Endodermal cell (in vitro differentiated cells): ENCODE measurements at regions not wholly inside any gene's neighbourhood (a gene's known extent, or its start where the extent isn't known, plus 50 kb on each side); places are given as distances from the start of the nearest gene placed in this dataset.

Source experiments
- DNase-seq: peaks from one replicate; pipeline ENCODE4 v3.0.0-alpha.2; 2017
- H3K27ac ChIP-seq: 2 replicates; pipeline ENCODE4 v1.5.1; 2013; ENCODE audit warnings: mild to moderate bottlenecking, low read depth, low read length, moderate library complexity
- H3K27me3 ChIP-seq: 2 replicates; pipeline ENCODE4 v1.6.1; 2013; ENCODE audit warnings: mild to moderate bottlenecking, low read length, moderate library complexity; ENCODE audit not compliant: insufficient read depth, control insufficient read depth, poor library complexity, severe bottlenecking
- H3K36me3 ChIP-seq: 2 replicates; pipeline ENCODE4 v1.7.0; 2013; ENCODE audit warnings: mild to moderate bottlenecking, low read length, moderate library complexity; ENCODE audit not compliant: control insufficient read depth, insufficient read depth
- H3K4me1 ChIP-seq: one replicate; pipeline ENCODE4 v1.7.0; 2013; ENCODE audit warnings: low read length; ENCODE audit not compliant: control insufficient read depth, insufficient read depth
- H3K4me3 ChIP-seq: 2 replicates; pipeline ENCODE4 v1.5.1; 2013; ENCODE audit warnings: mild to moderate bottlenecking, low read length, moderate library complexity
- H3K9ac ChIP-seq: 2 replicates; pipeline ENCODE4 v1.6.1; 2013; ENCODE audit warnings: mild to moderate bottlenecking, low read length, moderate library complexity; ENCODE audit not compliant: poor library complexity, severe bottlenecking; ENCODE audit errors: extremely low read depth
- H3K9me3 ChIP-seq: 2 replicates; pipeline ENCODE4 v1.6.1; 2013; ENCODE audit warnings: mild to moderate bottlenecking, low read length, moderate library complexity; ENCODE audit not compliant: control insufficient read depth
- H3K27ac Mint-ChIP-seq: 2 replicates; pipeline ENCODE4 v1.8.0; 2020; ENCODE audit warnings: mixed read lengths
- H3K27me3 Mint-ChIP-seq: 2 replicates; pipeline ENCODE4 v1.8.0; 2021; ENCODE audit warnings: mild to moderate bottlenecking, mixed read lengths; ENCODE audit not compliant: insufficient read depth
- H3K36me3 Mint-ChIP-seq: 2 replicates; pipeline ENCODE4 v1.8.0; 2020; ENCODE audit warnings: low read depth, mixed read lengths
- H3K4me1 Mint-ChIP-seq: 2 replicates; pipeline ENCODE4 v1.8.0; 2020; ENCODE audit warnings: mixed read lengths
- H3K4me3 Mint-ChIP-seq: 2 replicates; pipeline ENCODE4 v1.8.0; 2020; ENCODE audit warnings: mild to moderate bottlenecking, moderate library complexity, mixed read lengths
- H3K9me3 Mint-ChIP-seq: 2 replicates; pipeline ENCODE4 v1.8.0; 2020; ENCODE audit warnings: mild to moderate bottlenecking, mixed read lengths
- WGBS, 2 experiments: methylation state at CpG; one replicate each; pipeline versions ENCODE4 v1.1.5 to v1.1.7; 2013; ENCODE audit warnings: missing lambda C conversion rate in 2 of 2, mixed read lengths in 1 of 2; ENCODE audit not compliant: insufficient coverage in 1 of 2, insufficient read length in 1 of 2; 5-methylcytosine and 5-hydroxymethylcytosine counted together
- TF ChIP-seq, protein P1 (sequence below): fragments of 200-600 bp; sonication (generic); conservative IDR thresholded peaks from 2 replicates; pipeline ENCODE4 v1.5.0; 2021; ENCODE audit warnings: antibody characterized with exemption, mild to moderate bottlenecking

DNA sequence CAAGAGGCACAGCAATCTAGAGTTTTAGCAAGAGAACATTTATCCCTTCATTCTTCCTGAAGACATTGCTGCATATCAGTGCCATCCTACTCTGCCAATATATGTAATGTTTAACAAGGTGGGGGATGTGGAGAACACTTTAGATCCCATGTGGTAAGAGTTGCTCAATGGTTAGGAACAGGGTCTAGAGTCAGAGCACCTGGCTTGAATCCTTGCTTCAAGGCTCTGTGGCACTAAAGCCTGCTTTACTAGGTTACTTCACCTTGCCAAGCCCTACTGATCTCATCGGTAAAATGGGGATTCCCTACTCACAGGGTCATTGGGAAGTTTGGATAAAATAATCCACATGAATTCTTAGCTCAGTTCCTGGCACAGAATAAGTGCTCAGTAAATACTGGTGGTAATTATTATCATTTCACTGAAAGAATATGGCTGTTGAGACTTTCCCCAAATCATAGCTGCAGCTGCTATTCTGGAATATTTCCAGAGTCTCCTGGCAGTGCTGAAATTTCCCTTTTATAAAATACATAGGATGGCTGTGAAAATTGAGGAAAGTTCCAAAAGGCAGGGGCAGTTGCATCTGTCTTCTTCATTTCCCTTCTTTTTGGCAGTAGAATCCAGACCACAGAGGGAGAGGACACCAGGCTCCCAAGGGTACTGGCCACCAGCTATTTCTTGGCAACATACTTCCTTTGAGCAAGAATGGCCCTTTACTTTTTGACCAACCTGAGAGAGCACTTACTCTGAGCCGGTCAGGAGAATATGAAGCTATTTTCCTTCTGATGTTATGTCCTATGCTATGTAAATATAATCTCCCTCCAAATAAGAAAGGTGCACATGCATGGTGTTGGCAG is 142.8 kb downstream of the PALM2AKAP2 start:
- TF ChIP-seq, protein P1, sequence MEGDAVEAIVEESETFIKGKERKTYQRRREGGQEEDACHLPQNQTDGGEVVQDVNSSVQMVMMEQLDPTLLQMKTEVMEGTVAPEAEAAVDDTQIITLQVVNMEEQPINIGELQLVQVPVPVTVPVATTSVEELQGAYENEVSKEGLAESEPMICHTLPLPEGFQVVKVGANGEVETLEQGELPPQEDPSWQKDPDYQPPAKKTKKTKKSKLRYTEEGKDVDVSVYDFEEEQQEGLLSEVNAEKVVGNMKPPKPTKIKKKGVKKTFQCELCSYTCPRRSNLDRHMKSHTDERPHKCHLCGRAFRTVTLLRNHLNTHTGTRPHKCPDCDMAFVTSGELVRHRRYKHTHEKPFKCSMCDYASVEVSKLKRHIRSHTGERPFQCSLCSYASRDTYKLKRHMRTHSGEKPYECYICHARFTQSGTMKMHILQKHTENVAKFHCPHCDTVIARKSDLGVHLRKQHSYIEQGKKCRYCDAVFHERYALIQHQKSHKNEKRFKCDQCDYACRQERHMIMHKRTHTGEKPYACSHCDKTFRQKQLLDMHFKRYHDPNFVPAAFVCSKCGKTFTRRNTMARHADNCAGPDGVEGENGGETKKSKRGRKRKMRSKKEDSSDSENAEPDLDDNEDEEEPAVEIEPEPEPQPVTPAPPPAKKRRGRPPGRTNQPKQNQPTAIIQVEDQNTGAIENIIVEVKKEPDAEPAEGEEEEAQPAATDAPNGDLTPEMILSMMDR: no peak
- Mint-ChIP-seq H3K4me1 (no peaks in the 10 kb centered on the region), H3K4me3 (no peak overlapping the region), H3K36me3 (no peaks in the 10 kb centered on the region), H3K27me3 (no peaks in the 10 kb centered on the region), H3K9me3 (no peaks in the 10 kb centered on the region), H3K27ac (no peak overlapping the region)
- H3K27me3 ChIP-seq: no peaks in the 10 kb centered on the region
- H3K27ac ChIP-seq: no peak overlapping the region
- no peak overlapping the region for H3K9ac ChIP-seq
- H3K36me3 ChIP-seq: no peaks in the 10 kb centered on the region
- no peaks in the 10 kb centered on the region for H3K4me1 ChIP-seq
- WGBS, 2 experiments: 88 to 95% methylated on average over 1 to 2 of the region's 2 CpGs
- H3K4me3 ChIP-seq: no peak overlapping the region
- no peaks in the 10 kb centered on the region for H3K9me3 ChIP-seq
- no peak for DNase-seq

DNA sequence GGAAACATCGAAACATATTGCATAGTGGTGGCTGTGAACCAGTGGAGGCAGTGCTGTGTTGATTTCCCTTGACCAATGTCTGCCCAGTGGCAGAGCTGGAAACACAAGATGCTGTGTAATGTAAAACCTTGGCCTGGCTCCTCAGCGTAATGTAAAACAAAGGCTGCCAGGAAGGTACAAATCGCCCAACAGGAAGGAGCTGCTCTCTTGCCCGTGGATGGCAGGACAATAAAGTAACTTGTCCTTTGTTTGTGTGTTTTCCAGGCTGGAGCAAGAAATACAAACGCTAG is 143.4 kb downstream of the PALM2AKAP2 start:
- no peak for DNase-seq
- H3K27ac Mint-ChIP-seq: no peak overlapping the region
- no peak overlapping the region for H3K9ac ChIP-seq

GRCh38 chr9:109923806-109924205 is 143.8 kb downstream of the PALM2AKAP2 start:
- Histone ChIP-seq H3K9me3 (no peaks in the 10 kb centered on the region), H3K4me3 (no peak overlapping the region), H3K4me1 (no peaks in the 10 kb centered on the region), H3K9ac (no peak overlapping the region), H3K27ac (no peak overlapping the region), H3K36me3 (no peaks in the 10 kb centered on the region), H3K27me3 (no peaks in the 10 kb centered on the region)
- H3K36me3 Mint-ChIP-seq: no peaks in the 10 kb centered on the region
- H3K27me3 Mint-ChIP-seq: no peaks in the 10 kb centered on the region
- no peaks in the 10 kb centered on the region for H3K4me1 Mint-ChIP-seq
- H3K4me3 Mint-ChIP-seq: no peak overlapping the region
- H3K27ac Mint-ChIP-seq: no peak overlapping the region
- DNase-seq: no peak
- TF ChIP-seq, protein P1: no peak
- WGBS, 2 experiments: 94 to 100% methylated on average over 2 to 3 of the region's 3 CpGs
- H3K9me3 Mint-ChIP-seq: no peaks in the 10 kb centered on the region

More for the DNA sequence above, 143.4 kb downstream of the PALM2AKAP2 start:
- no peaks in the 10 kb centered on the region for H3K36me3 ChIP-seq
- 84% methylated on average over 4 to 5 of the region's 5 CpGs for WGBS, 2 experiments
- no peak overlapping the region for H3K4me3 Mint-ChIP-seq
- H3K4me1 ChIP-seq: no peaks in the 10 kb centered on the region
- no peaks in the 10 kb centered on the region for H3K9me3 ChIP-seq
- H3K9me3 Mint-ChIP-seq: no peaks in the 10 kb centered on the region
- no peak overlapping the region for H3K27ac ChIP-seq
- H3K4me1 Mint-ChIP-seq: no peaks in the 10 kb centered on the region
- H3K27me3 ChIP-seq: no peaks in the 10 kb centered on the region
- no peaks in the 10 kb centered on the region for H3K36me3 Mint-ChIP-seq
- no peak overlapping the region for H3K4me3 ChIP-seq
- TF ChIP-seq, protein P1: no peak
- H3K27me3 Mint-ChIP-seq: no peaks in the 10 kb centered on the region
